ENCODE measurements at regions not wholly inside any gene's neighbourhood (a gene's known extent, or its start where the extent isn't known, plus 50 kb on each side); places are given as distances from the start of the nearest gene placed in this dataset.

GRCh38 chr1:55695552-55695951 is 480.4 kb upstream of the USP24 start:
- Histone ChIP-seq H4K8ac (replicated peaks; ENCODE audit: insufficient read length, low read depth, low read length) (no peak overlapping the region), H3K27me3 (ENCODE audit: insufficient read depth, low read length) (no peaks in the 10 kb centered on the region), H3K27ac (ENCODE audit: insufficient read length, low read depth, low read length) (no peak overlapping the region), H2BK120ac (ENCODE audit: low read depth, low read length, poor library complexity, severe bottlenecking) (no peak overlapping the region), H3K23ac (ENCODE audit: insufficient read length, low read depth, low read length) (no peak overlapping the region), H3K79me2 (ENCODE audit: insufficient read depth, low read length) (no peaks in the 10 kb centered on the region), H3T11ph (ENCODE audit: low read length) (no peak overlapping the region), H4K91ac (ENCODE audit: insufficient read length, low read depth, low read length) (no peak overlapping the region), H3K4me1 (ENCODE audit: insufficient read depth, low read length) (no peaks in the 10 kb centered on the region), H4K5ac (ENCODE audit: insufficient read length, low read depth, low read length) (no peak overlapping the region), H3K18ac (ENCODE audit: insufficient read length, low read depth, low read length) (no peak overlapping the region), H3K14ac (ENCODE audit: insufficient read depth, low read length) (no peak overlapping the region), H3K9ac (ENCODE audit: extremely low read depth, insufficient read length, low read length) (no peak overlapping the region), H2BK15ac (ENCODE audit: low read depth, low read length) (no peak overlapping the region), H3K4ac (ENCODE audit: low read depth, low read length) (no peak overlapping the region), H2BK20ac (ENCODE audit: low read depth, low read length, poor library complexity, severe bottlenecking) (no peak overlapping the region), H3K56ac (ENCODE audit: insufficient read length, low read depth, low read length) (no peak overlapping the region), H2BK12ac (ENCODE audit: insufficient read length, low read depth, low read length) (no peak overlapping the region), H3K79me1 (ENCODE audit: insufficient read depth, low read depth, low read length, poor library complexity, severe bottlenecking) (no peaks in the 10 kb centered on the region), H2BK5ac (ENCODE audit: insufficient read length, low read length) (no peak overlapping the region), H2AK5ac (ENCODE audit: insufficient read length, low read length) (no peak overlapping the region), H4K20me1 (ENCODE audit: control insufficient read depth, insufficient read depth, insufficient read length) (no peaks in the 10 kb centered on the region), H3K23me2 (ENCODE audit: insufficient read length, low read depth, low read length, poor library complexity, severe bottlenecking) (no peaks in the 10 kb centered on the region), H2AFZ (ENCODE audit: low read length) (no peak overlapping the region), H3K9me3 (ENCODE audit: control insufficient read depth, low read depth, low read length) (no peaks in the 10 kb centered on the region), H3K4me2 (ENCODE audit: insufficient read depth, insufficient read length, low read length) (no peak overlapping the region)
- TF ChIP-seq CTCF (conservative IDR thresholded peaks at IDR 0.05): no peak
- Mint-ChIP-seq H3K36me3 (ENCODE audit: insufficient read depth in 1 of 3, low read depth in 3 of 3) (no peaks in the 10 kb centered on the region), H3K9me3 (no peaks in the 10 kb centered on the region), H3K27me3 (ENCODE audit: low read depth) (no peaks in the 10 kb centered on the region), H3K4me1 (peaks cover 3 to 4% of the 10 kb centered on the region in 2 experiments; a peak in 3 of 4 replicates), H3K27ac (no peak overlapping the region), H3K4me3 (no peak overlapping the region)
- WGBS (ENCODE audit: extremely low coverage, insufficient read length, low lambda C conversion rate): no CpG with 5 or more reads among the region's 5 CpGs
- no peak for DNase-seq

Data from H9 (cell line).